ENCODE measurements at regions not wholly inside any gene's neighbourhood (a gene's known extent, or its start where the extent isn't known, plus 50 kb on each side); places are given as distances from the start of the nearest gene placed in this dataset.

DNA sequence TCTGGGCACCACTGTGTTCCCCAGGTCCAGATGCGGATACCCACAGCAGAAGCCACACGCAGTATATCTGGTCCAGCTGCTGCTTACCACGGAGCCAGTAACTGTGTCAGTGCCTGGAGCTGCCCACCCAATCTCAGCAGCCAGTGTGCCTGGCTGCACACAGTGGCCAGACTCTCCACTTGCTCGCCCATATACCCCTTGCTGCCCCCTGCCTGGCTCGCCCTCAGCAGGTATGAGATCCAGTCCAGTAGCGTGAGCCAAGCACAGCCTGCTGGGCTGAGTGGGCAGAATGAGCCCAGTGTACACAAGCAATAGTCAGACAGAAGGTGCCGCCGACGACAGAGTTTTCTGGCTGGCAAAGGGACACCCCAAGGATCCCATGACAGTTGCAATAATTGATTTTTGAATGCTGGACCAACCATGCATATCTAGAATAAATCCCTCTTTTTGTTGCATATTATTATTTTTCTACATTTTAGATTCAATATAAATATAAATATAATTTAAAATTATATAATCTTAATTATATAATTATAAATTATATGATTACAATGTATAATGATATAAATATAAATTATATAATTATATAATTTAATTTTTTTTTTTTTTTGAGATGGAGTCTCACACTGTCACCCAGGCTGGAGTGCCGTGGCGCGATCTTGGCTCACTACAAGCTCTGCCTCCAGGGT, 918.8 kb upstream of the MIR17HG start:
- H3K4me1 Mint-ChIP-seq = no peaks in the 10 kb centered on the region
- no peaks in the 10 kb centered on the region for H3K27me3 Mint-ChIP-seq

DNA sequence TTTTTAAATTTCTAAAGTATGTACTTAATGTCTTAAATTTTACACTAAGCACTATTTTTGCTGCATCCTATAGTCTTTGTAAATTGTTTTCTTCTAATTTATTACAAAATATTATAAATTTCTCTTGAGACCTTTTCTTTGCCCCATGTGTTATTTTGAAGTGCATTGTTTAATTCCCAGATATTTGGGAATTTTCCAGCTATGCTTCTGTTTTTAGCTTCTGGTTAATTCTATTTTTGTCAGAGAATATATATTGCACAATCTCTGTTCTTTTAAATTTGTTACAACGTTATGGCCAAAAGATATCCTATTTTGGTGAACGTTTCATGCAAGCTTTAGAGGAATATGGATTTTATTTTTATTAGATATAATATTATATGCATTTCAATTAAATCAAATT, 917.4 kb upstream of the MIR17HG start:
- no peak overlapping the region for H3K27ac Mint-ChIP-seq
- H3K4me1 Mint-ChIP-seq = no peaks in the 10 kb centered on the region
- H3K36me3 Mint-ChIP-seq = no peaks in the 10 kb centered on the region
- H3K9me3 Mint-ChIP-seq = peaks cover 4% of the 10 kb centered on the region
- H3K27me3 Mint-ChIP-seq = no peaks in the 10 kb centered on the region
- H3K4me3 Mint-ChIP-seq = no peak overlapping the region
- no peak for DNase-seq

More for the DNA sequence above, 918.8 kb upstream of the MIR17HG start:
- H3K27ac Mint-ChIP-seq = no peak overlapping the region
- peaks cover 4% of the 10 kb centered on the region for H3K9me3 Mint-ChIP-seq
- no peak for DNase-seq
- no peaks in the 10 kb centered on the region for H3K36me3 Mint-ChIP-seq
- H3K4me3 Mint-ChIP-seq = no peak overlapping the region

DNA sequence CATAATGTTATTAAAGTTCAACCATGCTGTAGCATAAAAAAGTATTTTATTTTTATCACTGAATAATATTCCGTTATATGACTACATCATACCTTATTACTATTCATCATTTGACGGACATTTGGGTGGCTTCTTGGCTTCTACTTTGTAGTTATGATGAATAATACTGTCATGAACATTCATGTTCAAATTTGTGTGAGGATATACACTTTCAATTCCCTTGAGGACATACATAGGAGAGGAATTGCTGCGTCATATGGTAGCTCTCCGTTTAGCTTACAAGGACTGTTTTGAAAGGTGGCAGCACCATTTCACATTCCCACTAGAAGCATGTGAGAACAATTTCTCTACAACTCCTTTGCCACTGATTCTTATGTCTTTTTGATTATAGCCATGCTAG, 910.8 kb upstream of the MIR17HG start:
- Mint-ChIP-seq H3K27me3 (no peaks in the 10 kb centered on the region), H3K36me3 (no peaks in the 10 kb centered on the region), H3K27ac (no peak overlapping the region), H3K9me3 (peaks cover 5% of the 10 kb centered on the region), H3K4me1 (no peaks in the 10 kb centered on the region), H3K4me3 (no peak overlapping the region)
- no peak for DNase-seq

DNA sequence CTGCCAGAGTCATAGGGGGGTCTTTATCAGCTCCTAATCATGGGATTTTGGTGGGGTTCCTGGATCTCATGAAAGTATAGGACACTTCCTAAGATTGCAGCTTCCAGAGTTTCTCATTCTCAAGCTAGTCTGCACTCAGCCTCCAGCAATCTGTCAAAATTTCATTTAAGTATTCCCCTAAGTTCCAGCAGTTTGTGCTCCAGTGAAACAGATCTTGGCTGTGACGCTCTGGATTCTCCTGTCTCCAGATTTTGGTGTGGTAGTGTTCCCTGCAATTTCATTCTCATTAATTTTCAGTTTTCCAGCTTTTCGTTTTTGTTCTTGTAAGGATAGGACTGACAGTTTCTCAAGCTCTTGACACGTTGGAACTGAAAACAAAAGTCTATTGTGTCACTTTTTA, 908.9 kb upstream of the MIR17HG start:
- Mint-ChIP-seq H3K4me1 (no peaks in the 10 kb centered on the region), H3K36me3 (no peaks in the 10 kb centered on the region), H3K27me3 (no peaks in the 10 kb centered on the region), H3K9me3 (peaks cover 3% of the 10 kb centered on the region), H3K4me3 (no peak overlapping the region), H3K27ac (no peak overlapping the region)
- no peak for DNase-seq

DNA sequence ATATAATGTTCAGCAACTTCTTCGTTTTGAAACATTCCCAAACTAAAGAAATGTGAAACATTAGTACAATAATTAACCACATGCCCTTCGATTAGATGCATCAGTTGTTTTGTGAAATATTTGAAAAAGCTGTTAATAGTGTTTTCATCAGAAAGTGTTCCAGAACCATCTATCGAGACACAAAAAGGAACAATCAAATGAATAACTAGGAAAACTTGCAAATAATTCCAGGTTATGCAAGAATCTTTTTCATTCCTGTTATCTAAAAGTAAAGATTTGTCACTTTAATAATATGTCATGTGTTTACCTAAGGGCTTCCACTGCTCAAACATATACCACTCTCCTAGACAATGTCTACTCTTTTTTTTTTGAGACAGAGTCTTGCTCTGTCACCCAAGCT, 904.2 kb upstream of the MIR17HG start:
- H3K4me3 Mint-ChIP-seq = no peak overlapping the region
- H3K4me1 Mint-ChIP-seq = no peaks in the 10 kb centered on the region
- no peaks in the 10 kb centered on the region for H3K27me3 Mint-ChIP-seq
- DNase-seq = no peak
- H3K27ac Mint-ChIP-seq = no peak overlapping the region
- no peaks in the 10 kb centered on the region for H3K36me3 Mint-ChIP-seq
- H3K9me3 Mint-ChIP-seq = peaks cover 5% of the 10 kb centered on the region

DNA sequence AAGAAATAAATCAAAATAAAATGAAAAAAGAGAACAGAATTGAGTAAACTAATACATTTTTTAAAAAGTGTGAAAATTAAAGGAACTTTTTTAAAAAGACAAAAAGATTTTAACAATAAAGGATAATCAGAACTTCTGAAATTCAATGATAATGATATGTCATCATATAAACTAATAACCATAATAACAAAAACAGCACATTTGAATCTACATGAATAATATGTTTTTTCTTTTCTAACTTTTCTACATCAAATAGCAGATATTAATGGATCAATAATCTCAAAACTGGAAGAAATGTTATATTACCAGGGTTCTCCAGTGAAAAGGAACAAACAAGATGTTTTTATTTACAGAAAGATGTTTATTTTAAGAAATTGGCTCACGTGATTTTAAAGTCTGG, 903.3 kb upstream of the MIR17HG start:
- DNase-seq = no peak
- no peak overlapping the region for H3K27ac Mint-ChIP-seq
- no peak overlapping the region for H3K4me3 Mint-ChIP-seq
- no peaks in the 10 kb centered on the region for H3K27me3 Mint-ChIP-seq
- H3K4me1 Mint-ChIP-seq = no peaks in the 10 kb centered on the region
- H3K9me3 Mint-ChIP-seq = peaks cover 5% of the 10 kb centered on the region
- no peaks in the 10 kb centered on the region for H3K36me3 Mint-ChIP-seq

DNA sequence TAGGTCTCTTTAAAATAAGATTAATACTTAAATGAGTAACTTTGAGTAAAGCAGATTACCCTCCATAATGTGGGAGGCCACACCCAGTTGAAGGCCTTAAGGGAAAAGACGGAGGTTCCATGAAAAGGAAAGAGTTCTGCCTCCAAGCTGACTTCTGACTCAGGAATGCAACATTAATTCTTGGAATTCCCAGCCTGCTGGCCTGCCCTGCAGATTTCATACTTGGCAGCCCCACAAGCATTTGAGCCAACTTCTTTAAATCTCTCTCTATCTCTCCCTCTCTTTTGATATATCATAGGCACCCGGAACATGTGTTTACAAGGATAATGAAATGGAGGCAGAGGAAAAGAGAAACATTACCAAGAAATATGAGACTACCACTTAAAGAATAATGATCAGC, 902.3 kb upstream of the MIR17HG start:
- DNase-seq = no peak
- Mint-ChIP-seq H3K4me3 (no peak overlapping the region), H3K4me1 (no peaks in the 10 kb centered on the region), H3K36me3 (no peaks in the 10 kb centered on the region), H3K9me3 (peaks cover 5% of the 10 kb centered on the region), H3K27ac (no peak overlapping the region), H3K27me3 (no peaks in the 10 kb centered on the region)

DNA sequence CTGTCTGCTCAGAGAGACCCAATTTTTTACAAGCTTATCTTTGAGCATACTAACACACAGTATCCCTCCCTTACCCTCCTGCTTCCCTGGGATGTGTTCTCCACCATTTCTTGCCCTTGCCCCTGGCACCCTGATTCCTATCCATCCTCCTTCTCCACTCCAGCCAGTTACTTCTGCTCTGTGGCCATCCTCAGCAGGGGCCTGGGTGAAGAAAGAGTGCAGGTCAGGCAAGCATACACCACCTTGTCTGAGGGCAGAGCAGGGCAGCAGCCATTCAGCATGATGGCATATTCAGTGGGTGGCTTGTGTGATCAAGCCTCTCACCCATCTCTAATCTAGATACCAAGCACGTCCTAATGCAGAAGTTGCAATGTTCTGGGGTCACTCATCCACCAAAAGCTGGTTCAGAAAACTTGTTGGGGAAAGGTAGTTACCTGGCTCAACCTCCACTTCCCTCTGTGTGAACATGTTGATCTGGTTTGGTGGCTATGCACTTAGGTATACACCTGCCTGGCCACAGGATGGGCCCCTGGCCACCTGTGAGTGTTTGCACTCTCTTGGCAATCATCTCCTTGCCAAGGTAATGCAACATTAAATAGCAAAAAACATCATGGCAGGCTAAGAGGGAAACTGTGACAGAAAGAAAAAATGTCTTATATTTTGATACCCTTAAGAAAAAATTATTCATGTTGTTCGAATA, 900.3 kb upstream of the MIR17HG start:
- no peaks in the 10 kb centered on the region for H3K4me1 Mint-ChIP-seq
- no peak overlapping the region for H3K4me3 Mint-ChIP-seq
- H3K27ac Mint-ChIP-seq = no peak overlapping the region

DNA sequence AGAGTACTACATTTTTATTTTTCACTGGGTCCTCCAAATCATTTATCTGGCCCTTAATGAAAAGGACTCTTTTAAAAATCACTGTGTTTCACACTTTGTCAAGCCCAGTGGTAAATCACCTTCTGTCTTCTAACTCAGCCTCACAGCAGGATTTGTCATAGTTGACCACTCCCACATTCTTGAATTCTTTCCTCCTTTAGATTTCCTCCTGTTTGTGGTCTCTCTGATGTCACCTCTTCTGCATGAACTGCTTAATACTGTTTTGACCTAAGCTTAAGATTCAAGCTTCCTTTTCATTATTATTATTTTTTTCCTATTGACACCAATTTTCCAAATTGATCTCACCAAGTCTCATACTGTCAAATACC, 899.8 kb upstream of the MIR17HG start:
- Mint-ChIP-seq H3K27me3 (no peaks in the 10 kb centered on the region), H3K27ac (no peak overlapping the region), H3K4me3 (no peak overlapping the region), H3K9me3 (peaks cover 5% of the 10 kb centered on the region), H3K4me1 (no peaks in the 10 kb centered on the region), H3K36me3 (no peaks in the 10 kb centered on the region)
- DNase-seq = no peak

More for the DNA sequence above, 900.3 kb upstream of the MIR17HG start:
- Mint-ChIP-seq H3K27me3 (no peaks in the 10 kb centered on the region), H3K36me3 (no peaks in the 10 kb centered on the region), H3K9me3 (peaks cover 5% of the 10 kb centered on the region)
- DNase-seq = no peak

DNA sequence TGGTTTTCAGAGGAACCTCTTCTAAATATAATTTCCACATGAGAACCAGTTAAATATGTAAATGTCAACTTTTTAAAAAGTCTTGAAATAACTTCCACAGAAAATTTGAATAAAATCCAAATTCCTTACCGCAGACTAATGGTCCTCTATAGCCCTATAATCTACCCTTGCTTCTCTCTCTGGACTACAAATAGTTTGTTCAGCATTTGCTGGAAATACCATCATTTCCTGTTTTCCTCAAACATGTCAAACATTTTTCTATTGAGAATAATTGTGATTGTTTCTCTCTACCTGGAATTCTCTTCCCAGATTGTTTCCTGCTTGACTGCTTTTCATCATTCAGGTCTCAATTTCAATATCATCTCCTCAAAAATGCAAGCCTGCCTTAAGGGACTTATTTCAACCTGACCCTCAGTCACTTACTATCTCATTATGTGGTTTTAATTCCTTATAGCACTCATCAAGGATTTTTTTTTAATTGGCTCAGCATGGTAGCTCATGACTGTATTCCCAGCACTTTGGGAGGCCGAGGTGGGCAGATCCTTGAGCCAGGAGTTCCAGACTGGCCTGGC, 898.9 kb upstream of the MIR17HG start:
- H3K4me1 Mint-ChIP-seq = no peaks in the 10 kb centered on the region
- H3K4me3 Mint-ChIP-seq = no peak overlapping the region
- H3K27me3 Mint-ChIP-seq = no peaks in the 10 kb centered on the region
- no peak for DNase-seq
- H3K36me3 Mint-ChIP-seq = no peaks in the 10 kb centered on the region
- H3K27ac Mint-ChIP-seq = no peak overlapping the region
- H3K9me3 Mint-ChIP-seq = peaks cover 5% of the 10 kb centered on the region

DNA sequence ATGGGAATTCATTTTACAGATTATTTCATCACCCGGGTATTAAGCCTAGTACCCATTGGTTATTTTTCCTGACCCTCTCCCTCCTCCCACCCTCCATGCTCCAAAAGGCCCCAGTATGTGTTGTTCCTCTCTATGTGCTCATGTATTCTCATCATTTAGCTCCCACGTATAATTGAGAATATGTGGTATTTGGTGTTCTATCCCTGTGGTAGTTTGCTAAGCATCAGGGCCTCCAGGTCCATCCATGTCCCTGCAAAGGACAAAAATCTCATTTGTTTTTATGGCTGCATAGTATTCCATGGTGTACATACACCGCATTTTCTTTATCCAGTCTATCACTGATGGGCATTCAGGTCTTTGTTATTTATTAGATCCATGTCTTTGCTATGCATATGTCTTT, 894.1 kb upstream of the MIR17HG start:
- DNase-seq = no peak
- no peak overlapping the region for H3K27ac Mint-ChIP-seq
- H3K4me1 Mint-ChIP-seq = no peaks in the 10 kb centered on the region
- no peaks in the 10 kb centered on the region for H3K36me3 Mint-ChIP-seq
- H3K27me3 Mint-ChIP-seq = no peaks in the 10 kb centered on the region
- H3K9me3 Mint-ChIP-seq = peaks cover 1% of the 10 kb centered on the region
- H3K4me3 Mint-ChIP-seq = no peak overlapping the region

DNA sequence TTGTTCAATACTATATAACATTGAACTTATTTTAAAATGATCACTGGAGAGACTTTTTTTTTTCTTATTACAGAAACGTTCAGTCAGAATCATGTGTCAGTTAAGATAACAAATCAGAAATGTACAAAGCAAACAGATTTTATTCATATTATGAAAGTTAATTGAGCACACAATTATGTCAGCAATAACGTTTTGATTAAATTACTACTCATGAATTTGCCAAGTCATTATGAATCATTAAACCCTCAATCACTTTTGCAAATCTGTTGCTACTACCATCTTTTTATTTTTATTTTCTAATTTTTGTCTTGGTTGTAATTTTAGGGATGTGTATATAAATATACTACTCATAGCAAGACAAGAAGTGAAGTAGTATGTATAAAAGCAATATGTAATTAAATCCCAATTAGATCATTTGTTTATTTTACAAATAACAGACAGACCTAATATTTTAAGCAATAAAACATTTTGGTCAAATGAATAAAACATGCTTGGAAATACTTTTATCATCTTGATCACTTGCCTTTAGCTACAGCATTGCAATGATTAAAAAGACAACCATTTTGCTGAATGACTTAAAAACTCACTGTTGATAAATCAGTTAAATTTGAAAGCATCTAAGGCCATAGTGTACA, 893.4 kb upstream of the MIR17HG start:
- peaks cover 1% of the 10 kb centered on the region for H3K9me3 Mint-ChIP-seq
- H3K36me3 Mint-ChIP-seq = no peaks in the 10 kb centered on the region
- H3K4me1 Mint-ChIP-seq = no peaks in the 10 kb centered on the region
- H3K27ac Mint-ChIP-seq = no peak overlapping the region
- DNase-seq = no peak
- H3K4me3 Mint-ChIP-seq = no peak overlapping the region
- H3K27me3 Mint-ChIP-seq = no peaks in the 10 kb centered on the region

DNA sequence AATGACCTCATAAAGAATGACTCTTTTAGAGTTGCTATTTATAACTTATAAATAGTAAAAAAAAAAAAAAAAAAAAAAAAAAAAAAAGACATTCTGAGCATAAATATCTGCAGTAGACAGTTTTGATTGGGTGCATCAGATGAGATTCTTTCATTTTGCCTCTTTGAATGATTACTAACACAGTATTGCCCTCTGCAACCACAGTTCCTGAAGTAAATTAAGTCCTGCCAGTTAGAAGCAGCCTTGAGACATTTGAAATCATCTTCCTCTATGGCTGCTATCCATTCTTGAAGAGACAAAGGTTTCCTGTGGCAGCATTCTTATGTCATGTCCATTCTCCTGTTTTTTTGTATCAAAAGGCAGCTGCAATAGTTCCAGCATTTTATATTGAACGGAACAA, 892.4 kb upstream of the MIR17HG start:
- Mint-ChIP-seq H3K4me1 (no peaks in the 10 kb centered on the region), H3K4me3 (no peak overlapping the region), H3K9me3 (peaks cover 1% of the 10 kb centered on the region), H3K36me3 (no peaks in the 10 kb centered on the region), H3K27ac (no peak overlapping the region), H3K27me3 (no peaks in the 10 kb centered on the region)
- DNase-seq = no peak

DNA sequence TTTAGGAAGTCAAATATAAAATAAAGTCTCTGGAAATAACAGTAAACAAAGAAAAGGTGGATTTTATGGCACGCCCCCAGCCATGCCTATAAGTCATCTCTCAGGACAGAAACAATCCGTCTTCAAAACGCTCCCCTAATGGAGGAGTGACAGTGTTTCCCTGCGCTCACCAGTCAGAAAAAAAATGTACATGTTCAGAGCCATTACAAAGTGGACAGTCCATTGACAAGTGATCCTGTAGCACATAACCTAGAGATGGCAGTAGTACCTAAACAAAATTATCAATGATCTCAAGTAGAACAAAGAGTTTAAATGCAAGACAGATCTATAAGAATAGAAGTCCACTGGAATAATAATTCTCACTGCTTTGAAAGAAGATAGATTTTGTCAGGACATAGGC, 891.7 kb upstream of the MIR17HG start:
- Mint-ChIP-seq H3K4me1 (no peaks in the 10 kb centered on the region), H3K4me3 (no peak overlapping the region), H3K9me3 (peaks cover 1% of the 10 kb centered on the region), H3K27ac (no peak overlapping the region), H3K27me3 (no peaks in the 10 kb centered on the region), H3K36me3 (no peaks in the 10 kb centered on the region)
- no peak for DNase-seq

DNA sequence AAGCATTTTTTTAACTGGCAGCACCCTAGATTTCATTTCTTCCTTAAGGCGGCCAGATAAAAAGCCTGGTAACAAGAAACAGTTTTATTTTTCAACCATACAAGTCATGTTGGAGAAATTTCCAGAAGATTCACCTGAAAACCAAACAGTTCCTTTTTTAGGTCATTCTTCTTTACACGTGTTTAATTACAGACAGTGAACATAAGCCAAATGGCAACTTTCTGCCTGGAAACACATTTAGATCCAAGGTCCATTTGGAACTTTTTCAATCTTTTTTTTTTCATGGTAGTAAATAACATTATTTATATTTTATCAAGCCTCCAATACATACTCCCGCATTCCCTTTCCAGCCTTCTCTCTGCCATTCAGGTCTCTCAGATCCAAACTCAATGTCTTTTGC, 886.1 kb upstream of the MIR17HG start:
- Mint-ChIP-seq H3K27ac (no peak overlapping the region), H3K36me3 (no peaks in the 10 kb centered on the region), H3K27me3 (no peaks in the 10 kb centered on the region), H3K4me3 (no peak overlapping the region), H3K4me1 (no peaks in the 10 kb centered on the region), H3K9me3 (peaks cover under 1% of the 10 kb centered on the region)
- DNase-seq = no peak

Measured in activated naive CD8-positive, alpha-beta T cell treated with anti-CD3 and anti-CD28 coated beads for 36 hours (primary cell).